GM19035 (cell line): ENCODE measurements at regions not wholly inside any gene's neighbourhood (a gene's known extent, or its start where the extent isn't known, plus 50 kb on each side); places are given as distances from the start of the nearest gene placed in this dataset.

Experiments used
- ATAC-seq: cut with Tn5 transposase; IDR thresholded peaks from one replicate; pipeline ENCODE4 v1.9.1; 2021; ENCODE audit not compliant: unreplicated experiment

GRCh38 chr6:156725712-156726111 is 51.5 kb upstream of the ARID1B start:
- no peak for ATAC-seq

GRCh38 chr6:156720691-156721685 is 56.2 kb upstream of the ARID1B start:
- peak; percentile 38 for ATAC-seq

DNA sequence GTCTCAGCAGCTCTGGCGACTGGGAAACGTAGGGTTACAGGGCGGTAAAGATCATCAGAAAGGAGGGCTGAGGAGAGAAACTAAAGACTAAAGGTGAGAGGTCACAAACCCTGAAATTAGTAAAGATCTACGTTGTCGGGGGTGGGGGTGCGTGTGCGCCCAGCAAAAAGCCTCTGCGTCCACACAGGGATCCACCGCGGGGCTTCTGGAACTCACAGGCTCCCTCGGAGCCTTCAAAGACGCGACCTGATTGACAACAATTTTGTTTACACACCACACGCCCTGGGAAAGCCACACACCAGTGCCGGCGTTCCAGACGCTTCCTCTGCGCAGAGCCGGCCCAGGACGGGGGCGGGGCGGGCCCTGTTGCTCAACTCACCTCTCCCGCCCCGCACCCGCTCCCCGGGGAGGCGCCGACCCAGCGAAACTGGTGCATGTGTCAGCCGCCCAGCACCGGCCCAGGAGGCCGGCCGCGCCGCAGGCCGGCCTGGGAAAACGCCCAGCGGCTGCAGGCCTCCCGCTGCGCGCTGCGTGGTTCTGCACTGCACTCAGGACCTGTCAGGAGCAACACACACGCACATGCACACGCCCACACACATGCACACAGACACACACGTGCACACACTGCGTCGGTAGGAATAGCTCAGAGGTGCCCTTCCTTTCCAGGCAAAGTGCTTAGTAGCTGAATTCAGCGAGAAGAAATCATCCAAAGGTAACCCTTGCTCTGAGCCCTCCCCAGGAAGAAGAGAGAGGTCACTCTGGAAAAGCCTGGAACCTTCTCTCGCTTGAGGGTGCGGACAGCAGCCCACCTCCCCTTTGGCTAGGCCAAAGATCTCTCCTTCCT is 57.2 kb upstream of the ARID1B start:
- ATAC-seq, result peak; percentile 77

- ATAC-seq, result no peak
Measured at GRCh38 chr6:156719395-156719719, 57.8 kb upstream of the ARID1B start.

DNA sequence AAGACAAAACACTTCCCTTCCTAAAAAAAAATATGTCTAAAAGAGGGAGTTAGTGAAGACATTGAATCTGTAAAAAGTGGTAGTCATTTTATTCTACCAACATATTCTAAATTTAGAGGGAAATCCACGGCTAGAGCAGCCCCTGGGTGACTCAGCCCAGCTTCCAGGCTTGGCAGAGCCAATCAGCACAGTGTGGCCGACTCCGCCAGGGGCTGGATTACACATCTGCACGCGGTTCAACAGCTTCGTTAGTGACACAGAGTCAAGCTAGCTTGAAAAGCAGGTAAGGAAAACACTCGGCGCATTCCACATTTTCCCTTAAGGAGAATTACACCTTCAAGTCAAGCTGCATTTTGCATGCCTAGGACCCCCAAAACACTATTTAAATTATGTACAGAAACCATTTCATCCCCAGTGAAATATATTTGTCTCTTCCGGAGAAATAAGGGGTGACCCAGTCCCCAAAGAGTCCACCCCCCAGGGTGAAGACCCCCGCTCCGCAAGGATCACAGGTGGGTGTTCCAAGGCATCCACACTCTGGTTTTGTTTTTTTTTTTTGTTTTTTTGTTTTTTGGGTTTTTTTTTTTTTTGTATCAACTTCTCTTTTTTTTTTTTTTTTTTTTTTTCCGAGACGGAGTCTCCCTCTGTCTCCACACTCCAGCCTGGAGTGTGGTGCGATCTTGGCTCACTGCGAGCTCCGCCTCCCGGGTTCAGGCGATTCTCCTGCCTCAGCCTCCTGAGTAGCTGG is 58.4 kb upstream of the ARID1B start:
- ATAC-seq, result no peak

DNA sequence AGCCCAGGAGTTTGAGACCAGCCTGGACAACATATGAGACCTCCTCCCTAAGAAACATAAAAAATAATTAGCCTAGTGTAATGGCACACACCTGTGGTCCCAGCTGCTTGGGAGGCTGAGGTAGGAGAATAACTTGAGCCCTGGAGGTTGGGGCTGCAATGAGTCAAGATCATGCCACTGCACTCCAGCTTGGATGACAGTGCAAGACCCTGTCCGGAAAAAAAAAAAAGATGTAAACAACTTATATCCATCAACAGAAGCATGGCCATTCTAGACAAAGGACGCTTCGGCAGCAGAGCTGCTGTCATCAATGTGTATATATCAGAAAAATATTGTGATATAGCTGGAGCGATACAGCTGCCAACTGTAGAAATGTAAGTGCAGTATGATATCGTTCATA is 59.6 kb upstream of the ARID1B start:
- ATAC-seq, result no peak

DNA sequence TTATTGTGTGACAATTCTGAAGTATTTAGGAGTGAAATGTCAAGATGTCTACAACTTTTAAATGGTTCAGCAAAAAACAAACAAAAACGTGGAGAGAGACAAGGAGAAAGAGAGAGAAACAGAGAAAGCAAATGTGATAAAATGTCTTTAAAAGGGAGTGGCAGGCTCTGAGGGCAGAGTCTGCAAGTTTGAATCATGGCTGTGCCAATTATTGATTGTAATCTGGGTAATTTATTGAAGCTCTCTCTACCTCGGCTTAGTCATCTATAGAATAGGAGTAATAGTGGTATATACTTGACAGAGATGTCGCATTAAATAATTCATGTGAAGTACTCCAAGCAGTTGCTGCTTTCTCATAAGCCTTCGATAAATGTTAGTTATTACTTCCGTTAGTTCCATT is 61.3 kb upstream of the ARID1B start:
- no peak for ATAC-seq

DNA sequence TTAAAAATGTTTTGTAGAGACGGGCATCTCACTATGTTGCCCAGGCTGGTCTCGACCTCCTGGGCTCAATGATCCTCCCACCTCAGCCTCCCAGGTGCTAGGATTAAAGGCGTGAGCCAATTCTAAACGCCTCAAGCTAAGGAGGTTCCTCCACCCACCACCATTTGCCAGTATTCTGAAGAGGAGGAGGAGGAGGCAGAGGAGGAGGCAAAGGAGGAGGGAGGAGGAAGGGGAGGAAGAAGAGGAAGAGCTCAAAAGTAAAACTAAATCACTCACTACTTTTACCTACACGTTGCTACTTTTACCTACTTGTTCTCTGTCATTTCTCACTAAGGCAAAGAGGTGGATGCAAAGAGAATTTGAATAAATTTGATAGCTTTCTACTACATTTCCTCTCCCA is 63.6 kb upstream of the ARID1B start:
- ATAC-seq, result no peak

- ATAC-seq, result no peak
Measured at GRCh38 chr6:156710479-156710878, 66.7 kb upstream of the ARID1B start.

DNA sequence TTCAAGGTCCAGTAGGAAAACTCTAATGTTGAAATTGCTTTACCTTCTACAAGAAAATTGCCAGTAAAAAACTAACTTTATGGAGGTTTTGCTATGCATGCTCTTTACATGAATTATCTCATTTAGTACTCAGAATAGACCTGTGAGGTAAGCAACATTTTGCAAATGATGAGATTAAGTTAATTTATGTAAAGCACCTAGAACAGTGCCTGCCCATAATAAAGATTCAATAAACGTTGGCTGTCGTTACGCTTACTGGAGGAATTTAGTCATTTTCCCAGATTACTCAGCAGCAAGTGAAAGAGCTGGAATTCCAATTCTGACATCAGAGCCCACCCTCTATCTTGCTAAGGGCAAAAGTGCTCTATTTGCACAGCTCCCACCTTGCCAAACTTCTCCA is 69.4 kb upstream of the ARID1B start:
- no peak for ATAC-seq

DNA sequence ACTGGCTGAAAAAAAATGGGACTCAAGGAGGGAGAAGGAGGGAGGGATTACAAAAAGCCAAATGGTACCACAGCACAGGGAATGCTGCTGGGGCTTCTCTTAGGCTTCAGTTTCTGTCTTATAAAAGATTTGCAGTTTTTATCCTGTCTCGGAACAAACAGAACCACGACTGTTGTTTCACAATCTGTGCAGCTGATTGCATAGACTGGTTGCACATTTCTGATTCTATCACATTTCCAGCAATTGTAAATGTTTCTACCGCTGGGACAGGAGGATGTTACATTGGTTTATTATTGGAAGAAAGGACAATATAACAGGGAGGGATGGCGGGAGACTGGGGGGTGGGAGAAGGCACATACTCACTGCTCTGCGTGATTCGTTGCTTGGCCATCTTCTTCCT is 73.5 kb upstream of the ARID1B start:
- no peak for ATAC-seq

GRCh38 chr6:156701966-156702365 is 75.2 kb upstream of the ARID1B start:
- ATAC-seq, result no peak

GRCh38 chr6:156700440-156701057 is 76.6 kb upstream of the ARID1B start:
- no peak for ATAC-seq

- ATAC-seq, result no peak
Measured at GRCh38 chr6:156699935-156700334, 77.2 kb upstream of the ARID1B start.

GRCh38 chr6:156699017-156699421 is 78.2 kb upstream of the ARID1B start:
- ATAC-seq, result peak; percentile 33

DNA sequence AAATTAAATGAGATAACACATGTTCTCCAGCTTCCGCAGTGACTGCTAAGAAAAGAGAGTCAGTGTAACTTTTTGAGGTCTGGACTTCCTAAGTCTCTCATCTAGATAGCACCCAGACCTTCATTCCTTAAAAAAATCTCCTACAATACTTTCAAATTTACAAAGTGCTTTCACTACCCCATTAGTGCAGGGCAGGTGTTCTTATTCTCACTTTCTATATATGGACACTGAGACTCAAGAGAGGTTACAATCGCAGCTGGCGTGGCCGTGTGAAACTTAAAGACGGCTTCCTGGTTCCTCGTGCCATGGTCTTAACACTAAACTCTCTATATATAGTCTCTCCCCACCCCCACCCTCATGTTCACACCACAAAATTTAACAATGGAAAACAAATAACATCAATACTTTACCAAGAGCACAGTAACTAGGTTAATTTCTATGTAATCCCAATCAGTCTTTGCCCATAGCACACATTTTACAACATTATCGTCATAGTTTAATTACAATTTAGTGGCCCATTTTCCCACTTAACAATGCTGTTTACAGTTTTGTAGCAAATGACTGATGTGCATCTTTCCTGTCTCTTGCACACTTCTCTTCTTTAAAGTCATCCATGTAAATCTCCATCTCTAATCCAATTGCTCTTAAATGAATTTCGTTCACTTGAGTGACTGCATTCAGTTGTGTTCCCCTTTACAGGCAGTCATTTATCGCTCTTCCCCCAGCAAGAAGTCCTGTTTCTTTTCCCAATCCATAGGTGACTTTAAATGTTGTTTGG is 78.8 kb upstream of the ARID1B start:
- peak; percentile 88 for ATAC-seq

GRCh38 chr6:156697225-156697830 is 79.8 kb upstream of the ARID1B start:
- ATAC-seq, result peak; percentile 30

GRCh38 chr6:156695742-156696141 is 81.4 kb upstream of the ARID1B start:
- ATAC-seq, result no peak

DNA sequence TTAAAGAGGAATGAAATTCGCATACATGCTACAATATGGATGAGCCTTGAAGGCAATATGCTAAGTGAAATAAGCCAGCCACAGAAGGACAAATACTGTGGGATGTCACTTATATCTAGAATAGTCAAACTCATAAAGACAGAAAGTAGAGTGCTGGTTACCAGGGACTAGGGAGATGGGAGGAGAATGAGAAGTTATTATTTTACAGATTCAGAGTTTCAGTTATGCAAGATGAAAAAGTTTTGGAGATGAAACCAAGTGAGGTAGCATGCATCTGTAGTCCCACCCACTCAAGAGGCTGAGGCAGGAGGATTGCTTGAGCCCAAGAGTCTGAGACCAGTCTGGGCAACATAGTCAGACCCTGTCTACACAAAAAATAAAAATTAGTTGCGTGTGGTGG is 82.5 kb upstream of the ARID1B start:
- no peak for ATAC-seq

DNA sequence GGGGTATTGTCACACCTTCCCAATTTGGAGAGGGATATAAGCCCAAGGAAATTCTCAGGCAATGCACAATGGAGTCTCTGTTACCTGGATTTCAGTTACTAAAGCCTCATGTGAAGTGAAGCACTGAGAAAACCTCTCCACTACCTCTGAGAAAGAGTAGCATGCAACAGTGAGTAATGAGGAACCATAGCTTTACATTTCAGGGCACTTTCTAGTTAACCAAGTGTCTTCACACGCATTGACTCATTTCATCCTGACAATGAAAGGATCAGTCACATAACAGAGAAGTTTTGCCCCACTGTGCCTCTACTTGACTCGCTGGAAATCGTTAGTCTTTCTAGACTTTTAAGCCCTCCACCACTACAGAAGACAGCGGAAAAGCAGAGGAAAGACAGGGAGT is 86.2 kb upstream of the ARID1B start:
- peak; percentile 46 for ATAC-seq
